BE2C (cell line): ENCODE measurements at regions not wholly inside any gene's neighbourhood (a gene's known extent, or its start where the extent isn't known, plus 50 kb on each side); places are given as distances from the start of the nearest gene placed in this dataset.

Experiments
- DNase-seq: peaks from one replicate; pipeline ENCODE4 v3.0.0-alpha.2; 2020
- H3K27me3 ChIP-seq: fragments of 250-450 bp; sonication (Bioruptor Pico); 2 replicates; pipeline ENCODE4 v1.5.1; 2020; ENCODE audit warnings: mild to moderate bottlenecking
- H3K36me3 ChIP-seq: fragments of 250-450 bp; sonication (Bioruptor Pico); 2 replicates; pipeline ENCODE4 v1.5.1; 2020; ENCODE audit warnings: mild to moderate bottlenecking
- H3K4me1 ChIP-seq: fragments of 250-450 bp; sonication (Bioruptor Pico); 2 replicates; pipeline ENCODE4 v1.5.1; 2020
- H3K4me3 ChIP-seq: 2 replicates; pipeline ENCODE4 v1.5.1; 2011; ENCODE audit warnings: low read depth, low read length
- H3K9me3 ChIP-seq: fragments of 250-450 bp; sonication (Bioruptor Pico); 2 replicates; pipeline ENCODE4 v1.5.1; 2020
- TF ChIP-seq, protein P1 (sequence below): IDR thresholded peaks from 2 replicates; pipeline ENCODE4 v1.5.1; 2012; ENCODE audit warnings: mild to moderate bottlenecking, low read depth, low read length

DNA sequence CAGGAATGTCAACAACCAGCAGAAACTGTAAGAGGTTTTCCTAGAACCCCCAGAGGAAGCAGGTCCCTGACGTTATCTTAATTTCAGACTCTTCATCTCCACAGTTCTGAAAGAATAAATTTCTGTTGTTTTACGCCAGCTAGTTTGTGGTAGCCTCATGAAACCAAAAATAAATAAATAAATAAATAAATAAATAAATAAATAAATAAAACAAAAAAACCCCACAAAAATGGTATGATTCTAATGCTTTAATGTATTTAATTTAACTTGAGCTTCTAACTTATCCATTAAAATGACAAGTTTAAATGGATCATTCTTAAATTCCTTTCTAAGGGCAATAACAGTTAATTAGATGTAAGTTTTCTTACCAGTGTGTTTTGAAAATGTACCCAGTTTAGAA is 293.8 kb upstream of the ADAMTS5 start:
- Histone ChIP-seq H3K4me1 (no peaks in the 10 kb centered on the region), H3K9me3 (no peaks in the 10 kb centered on the region), H3K36me3 (no peaks in the 10 kb centered on the region), H3K4me3 (no peak overlapping the region), H3K27me3 (no peaks in the 10 kb centered on the region)
- TF ChIP-seq, protein P1, sequence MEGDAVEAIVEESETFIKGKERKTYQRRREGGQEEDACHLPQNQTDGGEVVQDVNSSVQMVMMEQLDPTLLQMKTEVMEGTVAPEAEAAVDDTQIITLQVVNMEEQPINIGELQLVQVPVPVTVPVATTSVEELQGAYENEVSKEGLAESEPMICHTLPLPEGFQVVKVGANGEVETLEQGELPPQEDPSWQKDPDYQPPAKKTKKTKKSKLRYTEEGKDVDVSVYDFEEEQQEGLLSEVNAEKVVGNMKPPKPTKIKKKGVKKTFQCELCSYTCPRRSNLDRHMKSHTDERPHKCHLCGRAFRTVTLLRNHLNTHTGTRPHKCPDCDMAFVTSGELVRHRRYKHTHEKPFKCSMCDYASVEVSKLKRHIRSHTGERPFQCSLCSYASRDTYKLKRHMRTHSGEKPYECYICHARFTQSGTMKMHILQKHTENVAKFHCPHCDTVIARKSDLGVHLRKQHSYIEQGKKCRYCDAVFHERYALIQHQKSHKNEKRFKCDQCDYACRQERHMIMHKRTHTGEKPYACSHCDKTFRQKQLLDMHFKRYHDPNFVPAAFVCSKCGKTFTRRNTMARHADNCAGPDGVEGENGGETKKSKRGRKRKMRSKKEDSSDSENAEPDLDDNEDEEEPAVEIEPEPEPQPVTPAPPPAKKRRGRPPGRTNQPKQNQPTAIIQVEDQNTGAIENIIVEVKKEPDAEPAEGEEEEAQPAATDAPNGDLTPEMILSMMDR, result no peak
- DNase-seq, result no peak

DNA sequence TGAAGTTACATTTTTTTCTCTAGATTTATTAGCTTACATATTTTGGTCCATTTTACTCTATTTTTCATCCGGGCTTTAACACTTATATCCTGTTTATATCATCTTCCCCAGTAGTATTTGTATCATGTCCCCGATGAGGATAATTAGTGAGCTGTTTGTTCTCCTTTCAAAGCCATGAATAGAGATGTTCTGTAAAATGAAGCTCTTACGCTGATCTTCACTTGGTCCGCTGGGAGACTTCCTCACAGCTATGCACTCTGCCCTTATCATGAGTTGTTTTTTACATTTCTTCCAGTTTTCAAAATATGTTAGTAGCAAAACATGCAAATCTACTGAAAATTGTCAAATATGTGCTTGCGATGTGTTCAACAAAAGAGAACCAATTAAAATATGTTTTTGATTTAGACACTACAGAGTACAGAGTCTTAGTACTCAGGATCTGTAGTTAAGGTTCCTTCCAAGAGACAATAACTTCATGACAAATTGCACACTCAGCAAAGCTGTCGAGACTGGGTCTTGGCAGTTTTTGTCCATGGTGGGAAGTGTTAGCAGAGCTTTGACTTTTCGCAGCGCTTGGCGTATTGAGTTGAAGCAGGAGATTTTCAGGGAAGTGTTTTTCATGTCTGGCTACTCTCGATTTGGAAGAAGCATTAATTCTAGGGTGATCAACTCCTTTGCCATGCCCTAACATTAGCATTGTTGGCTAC is 292.0 kb upstream of the ADAMTS5 start:
- no peaks in the 10 kb centered on the region for H3K27me3 ChIP-seq
- H3K36me3 ChIP-seq, result no peaks in the 10 kb centered on the region
- no peak overlapping the region for H3K4me3 ChIP-seq
- TF ChIP-seq, protein P1, result no peak
- DNase-seq, result no peak
- no peaks in the 10 kb centered on the region for H3K4me1 ChIP-seq
- H3K9me3 ChIP-seq, result no peaks in the 10 kb centered on the region

DNA sequence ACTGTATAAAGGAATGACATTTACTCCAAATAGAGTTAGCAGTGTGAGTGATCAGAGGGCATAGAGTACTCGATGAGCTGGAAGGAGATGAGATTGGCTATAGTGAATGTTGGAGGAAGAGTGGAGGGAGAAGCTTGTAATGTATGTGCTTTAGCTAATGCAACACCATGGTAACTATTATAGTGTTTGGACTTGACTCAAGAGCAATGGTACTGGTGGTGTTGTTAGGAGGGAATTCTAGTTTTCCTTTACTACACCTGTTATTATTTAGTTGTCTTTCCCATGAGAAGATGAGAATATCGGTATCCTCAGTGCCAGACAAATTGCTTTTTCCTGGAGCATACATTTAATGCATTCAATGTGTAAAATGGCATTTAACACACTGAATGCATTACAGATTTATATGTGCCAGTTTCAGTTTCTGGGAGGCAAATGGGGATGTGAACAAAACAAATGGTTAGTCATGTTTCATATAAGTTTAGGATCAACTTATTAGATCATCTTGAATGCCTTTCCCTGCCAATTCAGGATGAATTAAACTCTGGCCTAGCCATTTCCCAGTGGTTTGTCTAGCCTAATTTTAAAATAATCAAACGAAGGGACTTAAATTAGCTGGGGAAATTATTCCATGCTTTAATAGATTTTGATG is 291.1 kb upstream of the ADAMTS5 start:
- Histone ChIP-seq H3K36me3 (no peaks in the 10 kb centered on the region), H3K27me3 (no peaks in the 10 kb centered on the region), H3K4me1 (no peaks in the 10 kb centered on the region), H3K4me3 (no peak overlapping the region), H3K9me3 (no peaks in the 10 kb centered on the region)
- TF ChIP-seq, protein P1, result no peak
- no peak for DNase-seq

DNA sequence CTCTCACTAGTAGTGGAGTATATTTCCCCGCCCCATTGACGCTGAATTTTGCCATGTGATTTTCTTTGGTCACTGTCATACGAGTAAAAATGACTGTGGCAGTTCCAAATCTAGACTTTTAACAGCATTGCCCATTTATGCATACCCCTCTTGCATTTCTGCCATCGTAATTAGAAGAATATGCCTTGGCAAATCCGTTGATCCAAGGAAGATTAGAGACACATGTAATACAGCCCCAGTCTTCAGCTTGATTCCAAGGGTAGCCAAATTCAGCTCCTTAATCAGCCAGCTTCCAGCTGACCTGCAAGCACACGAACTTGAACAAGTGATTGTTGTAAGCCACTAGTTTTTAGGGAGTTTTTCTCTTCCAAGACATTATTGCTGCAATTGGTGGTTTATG is 290.3 kb upstream of the ADAMTS5 start:
- Histone ChIP-seq H3K27me3 (no peaks in the 10 kb centered on the region), H3K4me3 (no peak overlapping the region), H3K4me1 (no peaks in the 10 kb centered on the region), H3K36me3 (no peaks in the 10 kb centered on the region), H3K9me3 (no peaks in the 10 kb centered on the region)
- TF ChIP-seq, protein P1, result no peak
- no peak for DNase-seq

DNA sequence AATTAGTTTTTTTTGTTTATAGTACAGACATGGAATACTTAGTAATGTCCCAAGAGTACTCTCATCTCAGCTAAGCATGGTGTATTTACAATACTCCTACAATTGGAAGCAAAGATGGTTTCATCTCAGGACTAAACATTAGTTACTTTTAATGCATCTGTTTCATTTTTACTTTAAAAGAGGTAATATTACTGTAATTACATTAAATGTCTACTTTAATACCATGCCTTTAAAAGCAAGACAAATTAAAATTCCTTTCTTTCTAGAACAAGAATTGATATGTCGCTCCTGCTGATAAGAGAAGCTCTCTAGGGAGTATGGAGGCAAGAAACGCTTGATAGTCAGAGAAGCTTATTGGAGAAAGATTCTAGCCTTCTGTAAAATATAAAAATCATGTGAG is 284.9 kb upstream of the ADAMTS5 start:
- Histone ChIP-seq H3K27me3 (no peaks in the 10 kb centered on the region), H3K36me3 (no peaks in the 10 kb centered on the region), H3K4me3 (no peak overlapping the region), H3K4me1 (no peaks in the 10 kb centered on the region), H3K9me3 (no peaks in the 10 kb centered on the region)
- TF ChIP-seq, protein P1, result no peak
- DNase-seq, result no peak

DNA sequence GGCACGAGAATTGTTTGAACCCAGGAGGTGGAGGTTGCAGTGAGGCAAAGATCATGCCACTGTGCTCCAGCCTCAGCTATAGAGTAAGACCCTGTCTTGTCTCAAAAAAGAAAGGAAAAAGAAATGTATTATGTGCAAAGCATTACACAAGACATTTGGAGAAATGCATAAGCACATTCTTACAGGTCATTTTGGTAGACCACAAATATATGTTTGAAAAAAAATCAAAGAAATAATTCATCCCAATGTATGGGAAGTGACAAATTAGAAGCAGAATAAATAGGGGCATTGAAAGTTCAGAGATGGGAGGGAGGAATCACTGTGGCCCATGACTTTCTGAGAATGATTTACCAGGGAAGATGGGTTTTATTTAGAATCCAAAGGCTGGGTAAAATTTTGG is 283.5 kb upstream of the ADAMTS5 start:
- H3K27me3 ChIP-seq, result no peaks in the 10 kb centered on the region
- no peak overlapping the region for H3K4me3 ChIP-seq
- no peaks in the 10 kb centered on the region for H3K4me1 ChIP-seq
- TF ChIP-seq, protein P1, result no peak
- H3K9me3 ChIP-seq, result no peaks in the 10 kb centered on the region
- H3K36me3 ChIP-seq, result no peaks in the 10 kb centered on the region
- DNase-seq, result no peak
